C4-2B (cell line): ENCODE measurements at regions not wholly inside any gene's neighbourhood (a gene's known extent, or its start where the extent isn't known, plus 50 kb on each side); places are given as distances from the start of the nearest gene placed in this dataset.

Source experiments
- H3K27ac ChIP-seq: fragments of 450-650 bp; 2 replicates; pipeline ENCODE4 v1.5.1; 2017
- CTCF ChIP-seq: fragments of 450-650 bp; conservative IDR thresholded peaks from 2 replicates; pipeline ENCODE4 v1.5.1; 2017; ENCODE audit warnings: mild to moderate bottlenecking
- ZFX ChIP-seq: fragments of 450-650 bp; IDR thresholded peaks from 2 replicates; pipeline ENCODE4 v1.6.1; 2017

DNA sequence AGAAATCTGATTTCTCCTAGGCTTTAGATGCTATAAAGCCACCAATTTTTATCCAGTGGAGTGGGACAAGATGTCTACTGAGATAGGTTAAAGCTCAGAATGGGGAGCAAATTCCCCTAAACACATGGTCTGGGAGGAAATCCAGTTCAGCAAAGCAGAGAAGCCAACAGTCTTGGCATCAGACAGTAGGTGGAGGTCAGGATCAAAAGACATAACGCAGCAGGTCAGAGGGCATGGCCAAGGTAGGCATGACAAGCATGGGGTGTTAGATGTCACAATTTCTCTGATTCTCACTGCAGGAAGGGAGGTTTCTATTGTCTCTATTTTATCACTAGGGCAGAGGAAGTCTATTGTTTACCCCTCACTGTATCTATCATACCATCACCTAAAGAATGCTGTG is 288.2 kb downstream of the ACTL7B start:
- H3K27ac ChIP-seq, result peak overlapping the region; percentile 70; the same call in 1 of the 2 replicates
- TF ChIP-seq CTCF (no peak), ZFX (no peak)

DNA sequence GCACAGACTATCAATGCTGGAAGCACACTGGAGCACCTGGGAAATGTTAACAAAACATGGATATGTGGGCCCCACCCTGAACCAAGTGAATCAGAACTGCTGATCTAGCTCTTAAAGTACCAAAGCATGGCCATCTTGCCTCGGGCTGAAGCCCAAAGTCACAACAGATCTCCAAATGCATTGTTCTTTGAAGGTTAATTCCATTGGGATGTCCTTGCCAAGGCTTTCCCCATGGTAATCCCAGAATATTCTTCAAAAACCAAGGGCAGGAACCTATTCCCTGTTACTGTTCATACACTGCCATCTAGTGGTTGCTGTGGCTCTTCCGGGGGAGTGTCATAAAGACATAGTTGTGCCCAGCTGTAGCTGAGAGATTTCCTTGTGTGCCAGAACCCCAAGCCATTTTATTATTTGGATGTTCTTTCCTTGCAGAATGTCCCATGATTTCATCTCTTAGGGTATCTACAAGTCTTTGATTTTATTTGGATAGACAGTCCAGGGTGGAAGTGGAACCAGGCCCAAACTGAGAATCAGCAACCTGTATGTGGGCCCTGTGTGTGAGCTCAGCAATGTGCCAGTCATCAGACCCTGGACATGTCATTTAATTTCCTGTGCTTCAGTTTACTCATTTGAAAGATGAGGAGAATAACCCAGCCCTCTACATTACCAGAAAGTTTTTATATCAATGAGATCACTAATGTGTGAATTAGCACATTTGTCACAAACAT is 290.0 kb downstream of the ACTL7B start:
- H3K27ac ChIP-seq, result no peak overlapping the region; the same call in 1 of the 2 replicates
- TF ChIP-seq CTCF (peak; percentile 93), ZFX (no peak)

GRCh38 chr9:108562176-108562575 is 293.6 kb downstream of the ACTL7B start:
- H3K27ac ChIP-seq, result no peak overlapping the region
- TF ChIP-seq ZFX (no peak), CTCF (no peak)

DNA sequence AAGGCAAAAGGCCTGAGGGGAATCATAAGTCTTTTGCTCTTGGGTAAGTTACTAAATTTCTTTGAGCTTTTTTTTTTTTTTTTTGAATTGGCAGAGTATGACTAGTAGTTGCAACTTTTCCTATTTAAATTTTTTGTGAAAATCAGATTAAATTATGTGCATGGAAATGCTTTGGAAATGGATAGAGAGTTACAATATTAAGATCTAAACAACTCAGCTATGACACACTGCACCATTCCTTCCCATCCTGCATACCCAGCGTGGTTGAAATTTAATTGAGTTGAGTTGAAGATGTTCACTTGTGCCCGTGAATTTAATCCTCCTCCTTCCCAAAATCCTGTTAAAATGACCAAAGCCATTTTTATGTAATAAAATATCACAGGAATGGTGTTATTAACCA is 296.4 kb downstream of the ACTL7B start:
- no peak overlapping the region for H3K27ac ChIP-seq
- TF ChIP-seq ZFX (no peak), CTCF (no peak)

DNA sequence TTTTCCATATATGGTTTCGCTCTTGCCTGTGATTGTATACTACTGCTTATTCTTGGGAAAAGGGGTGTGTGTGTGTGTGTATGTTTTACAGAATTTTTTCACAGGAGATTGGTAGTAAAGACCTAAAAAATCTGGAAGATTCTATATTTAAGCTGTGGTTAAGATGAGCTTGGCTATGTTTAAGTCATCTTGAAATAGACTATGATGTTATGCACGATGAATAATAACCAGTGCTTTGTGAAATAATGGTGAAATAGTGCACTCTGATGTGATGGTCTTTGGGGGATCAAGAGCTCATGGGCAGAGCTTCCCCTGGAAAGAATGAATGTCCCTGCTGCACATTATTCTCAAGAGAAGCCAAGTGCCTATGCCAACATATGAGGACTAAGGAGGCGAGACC is 301.0 kb downstream of the ACTL7B start:
- H3K27ac ChIP-seq, result no peak overlapping the region
- TF ChIP-seq CTCF, result no peak
- no peak for TF ChIP-seq ZFX

GRCh38 chr9:108553111-108553635 is 302.6 kb downstream of the ACTL7B start:
- TF ChIP-seq ZFX (no peak), CTCF (no peak)
- H3K27ac ChIP-seq, result no peak overlapping the region

DNA sequence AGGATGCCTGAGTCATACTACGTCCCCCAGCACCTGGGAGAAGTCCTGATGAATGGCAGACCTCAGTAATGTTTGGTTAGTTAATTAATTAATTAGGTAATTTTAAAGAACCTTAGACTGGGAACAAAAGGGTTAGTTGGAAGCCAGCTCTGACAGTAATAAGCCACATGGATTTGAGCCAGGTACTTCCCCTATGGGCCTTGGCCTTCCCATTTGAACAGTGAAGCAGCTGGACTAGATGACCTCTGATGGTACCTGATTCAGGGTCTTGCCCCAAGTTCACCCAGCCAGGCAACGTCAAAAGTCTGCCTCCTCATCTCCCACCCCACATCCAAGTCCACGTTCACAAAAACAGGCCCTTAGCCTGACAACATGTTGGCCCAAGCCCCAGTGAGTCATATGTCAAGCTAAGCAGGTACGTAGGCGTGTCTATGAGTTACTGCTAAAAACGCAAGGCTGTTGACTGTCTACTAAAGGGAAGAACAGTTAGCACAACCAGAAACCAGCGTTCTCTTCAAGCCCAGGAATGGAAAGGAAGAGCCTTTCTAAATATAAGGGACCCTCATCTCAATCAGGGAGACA is 303.2 kb downstream of the ACTL7B start:
- no peak overlapping the region for H3K27ac ChIP-seq
- TF ChIP-seq CTCF, result no peak
- TF ChIP-seq ZFX, result no peak
